ENCODE measurements at regions not wholly inside any gene's neighbourhood (a gene's known extent, or its start where the extent isn't known, plus 50 kb on each side); places are given as distances from the start of the nearest gene placed in this dataset.
A peak's percentile ranks its signal among the peaks of the same experiment; 100 is the strongest.

DNA sequence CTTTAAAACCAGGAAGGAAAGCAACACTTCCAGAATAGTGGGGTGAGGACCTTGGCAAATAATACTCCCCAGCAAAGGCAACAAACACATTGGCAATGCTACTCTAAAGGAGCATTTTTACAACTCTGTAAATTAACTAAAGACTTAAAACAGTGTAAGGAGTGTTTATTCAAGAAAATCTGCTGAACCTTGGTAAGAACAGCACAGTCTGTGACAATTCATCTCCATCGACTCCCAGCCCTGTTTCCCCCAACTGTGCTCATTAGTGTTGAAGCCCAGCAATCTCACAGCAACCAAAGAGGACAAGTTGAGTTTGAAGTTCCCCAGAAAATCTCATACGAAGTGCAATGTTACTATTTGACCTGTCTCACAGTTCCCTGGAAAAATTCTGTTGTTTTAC, 884.9 kb downstream of the C6orf118 start (continued):
- TF ChIP-seq, protein P1, sequence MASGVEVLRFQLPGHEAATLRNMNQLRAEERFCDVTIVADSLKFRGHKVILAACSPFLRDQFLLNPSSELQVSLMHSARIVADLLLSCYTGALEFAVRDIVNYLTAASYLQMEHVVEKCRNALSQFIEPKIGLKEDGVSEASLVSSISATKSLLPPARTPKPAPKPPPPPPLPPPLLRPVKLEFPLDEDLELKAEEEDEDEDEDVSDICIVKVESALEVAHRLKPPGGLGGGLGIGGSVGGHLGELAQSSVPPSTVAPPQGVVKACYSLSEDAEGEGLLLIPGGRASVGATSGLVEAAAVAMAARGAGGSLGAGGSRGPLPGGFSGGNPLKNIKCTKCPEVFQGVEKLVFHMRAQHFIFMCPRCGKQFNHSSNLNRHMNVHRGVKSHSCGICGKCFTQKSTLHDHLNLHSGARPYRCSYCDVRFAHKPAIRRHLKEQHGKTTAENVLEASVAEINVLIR (CRISPR knock-in tag; IDR thresholded peaks at IDR 0.05): no peak
- TF ChIP-seq SMAD3 (CRISPR knock-in tag; conservative IDR thresholded peaks at IDR 0.05) (no peak), ZKSCAN8 (CRISPR knock-in tag; IDR thresholded peaks at IDR 0.05) (no peak), ZNF57 (CRISPR knock-in tag; IDR thresholded peaks at IDR 0.05) (no peak), MAZ (CRISPR knock-in tag; conservative IDR thresholded peaks at IDR 0.05 in 1 of 2, IDR thresholded peaks at IDR 0.05 in 1 of 2) (no peak)

DNA sequence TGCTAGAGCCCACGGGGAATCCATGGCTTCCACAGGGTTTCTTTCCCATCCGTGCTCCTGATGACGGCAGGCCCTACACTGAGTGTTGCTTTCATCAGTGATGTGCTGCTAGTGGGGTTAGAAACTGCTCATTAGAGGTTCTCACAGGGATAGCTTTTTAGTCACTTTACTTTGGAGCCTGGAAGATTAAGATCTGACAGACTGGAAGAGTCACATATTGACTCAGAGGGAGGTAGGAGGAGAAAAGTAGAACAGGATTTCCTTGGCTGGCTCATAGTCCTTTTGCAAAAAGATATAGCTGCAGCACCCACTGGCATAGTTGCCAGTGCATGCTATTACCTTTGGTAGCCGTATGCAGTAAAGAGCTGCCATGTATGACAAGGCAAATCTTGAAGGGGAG, 890.3 kb downstream of the C6orf118 start:
- no peak for FAIRE-seq

More for the DNA sequence above, 890.3 kb downstream of the C6orf118 start:
- Histone ChIP-seq H3K4me2 (ENCODE audit: insufficient read depth, low read length) (peak overlapping the region; percentile 4; the same call in 1 of the 2 replicates), H4K20me1 (replicated peaks; ENCODE audit: control insufficient read depth, insufficient read depth, low read length) (no peaks in the 10 kb centered on the region), H2AFZ (ENCODE audit: low read depth, low read length) (no peak overlapping the region), H3K4me3 (no peak overlapping the region), H3K27ac (ENCODE audit: extremely low read depth, low read depth, low read length) (no peak overlapping the region), H3K9me1 (ENCODE audit: control insufficient read depth, insufficient read depth, low read length) (no peaks in the 10 kb centered on the region), H3K9ac (ENCODE audit: insufficient read depth in 1 of 2, low read depth in 2 of 2, low read length in 2 of 2) (no peak overlapping the region), H3K36me3 (ENCODE audit: control insufficient read depth, insufficient read depth, low read length) (no peaks in the 10 kb centered on the region), H3K79me2 (ENCODE audit: control insufficient read depth, insufficient read depth, low read length) (no peaks in the 10 kb centered on the region), H3K27me3 (ENCODE audit: control insufficient read depth in 2 of 2, insufficient read depth in 2 of 2, low read length in 2 of 2) (no peaks in the 10 kb centered on the region), H3K9me3 (replicated peaks; ENCODE audit: control insufficient read depth, insufficient read depth, low read depth, low read length) (no peaks in the 10 kb centered on the region), H3K4me1 (replicated peaks in 1 of 2; ENCODE audit: control insufficient read depth in 2 of 2, insufficient read depth in 2 of 2, low read length in 2 of 2) (no peaks in the 10 kb centered on the region; a peak in 1 of 5 replicates)
- 0% methylated on average over 4 of the region's 4 CpGs for WGBS (ENCODE audit: insufficient coverage, low coverage, missing lambda C conversion rate)
- ATAC-seq: peak; percentile 52
- BruUV-seq (replicated peaks): no TSS peak
- intact Hi-C loops (cut with micrococcal nuclease): loop anchor here (5.0 kb wide), 1 partner anchor 72 kb away; no protein-coding TSS in a partner anchor
- TF ChIP-seq, protein P2, sequence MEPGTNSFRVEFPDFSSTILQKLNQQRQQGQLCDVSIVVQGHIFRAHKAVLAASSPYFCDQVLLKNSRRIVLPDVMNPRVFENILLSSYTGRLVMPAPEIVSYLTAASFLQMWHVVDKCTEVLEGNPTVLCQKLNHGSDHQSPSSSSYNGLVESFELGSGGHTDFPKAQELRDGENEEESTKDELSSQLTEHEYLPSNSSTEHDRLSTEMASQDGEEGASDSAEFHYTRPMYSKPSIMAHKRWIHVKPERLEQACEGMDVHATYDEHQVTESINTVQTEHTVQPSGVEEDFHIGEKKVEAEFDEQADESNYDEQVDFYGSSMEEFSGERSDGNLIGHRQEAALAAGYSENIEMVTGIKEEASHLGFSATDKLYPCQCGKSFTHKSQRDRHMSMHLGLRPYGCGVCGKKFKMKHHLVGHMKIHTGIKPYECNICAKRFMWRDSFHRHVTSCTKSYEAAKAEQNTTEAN (CRISPR knock-in tag; IDR thresholded peaks at IDR 0.05): no peak
- TF ChIP-seq CEBPB (tag; IDR thresholded peaks at IDR 0.05): no peak
- TF ChIP-seq ZNF695 (CRISPR knock-in tag; IDR thresholded peaks at IDR 0.05): no peak
- TF ChIP-seq FOSL1 (tag; conservative IDR thresholded peaks at IDR 0.05): 0 out of 2 replicates have a peak, but pooled peaks have one; percentile 35
- no peak for DNase-seq (ENCODE audit: extremely low read depth in 1 of 4, low spot score in 3 of 4)
- ChIA-PET CTCF (ENCODE audit: low intra/inter-chr PET ratio) (no interaction called here), POLR2A (no interaction called here)
- in situ Hi-C loops (cut with MboI): no loop called here

All from K562 (cell line).